ENCODE measurements at regions not wholly inside any gene's neighbourhood (a gene's known extent, or its start where the extent isn't known, plus 50 kb on each side); places are given as distances from the start of the nearest gene placed in this dataset.

DNA sequence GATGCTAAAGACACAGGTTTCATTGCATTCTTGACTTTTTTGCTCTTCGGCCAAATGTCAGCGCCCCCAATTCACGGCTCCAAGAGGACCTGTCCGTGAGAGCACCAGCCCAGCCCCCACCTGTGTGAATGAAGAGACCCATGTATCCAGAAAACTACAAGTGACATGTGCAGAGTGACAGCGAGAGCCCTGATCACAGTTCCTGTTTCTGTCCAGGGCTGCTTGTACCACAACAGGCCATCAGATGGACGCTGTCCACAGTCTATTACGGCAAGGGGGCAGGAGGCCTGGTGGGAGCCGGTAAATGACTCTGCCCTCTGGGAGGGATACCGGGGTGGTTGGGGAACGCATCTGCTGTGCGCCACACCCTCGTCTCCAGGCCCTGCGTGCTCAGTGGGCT lies 520.9 kb upstream of the ID2 start:
- Histone ChIP-seq H3K4me3 (no peak overlapping the region), H3K27me3 (no peaks in the 10 kb centered on the region), H3K4me1 (no peaks in the 10 kb centered on the region), H3K27ac (no peak overlapping the region), H3K9me3 (no peaks in the 10 kb centered on the region), H3K36me3 (no peaks in the 10 kb centered on the region)
- in situ Hi-C loops (cut with MboI; ENCODE audit: low sequenced_read_pairs in 4 of 4) (no loop called here), intact Hi-C loops (cut with DNase I; ENCODE audit: low total_unique reads) (no loop called here)
- ATAC-seq (no peak), DNase-seq (no peak)
- TF ChIP-seq, protein P1, sequence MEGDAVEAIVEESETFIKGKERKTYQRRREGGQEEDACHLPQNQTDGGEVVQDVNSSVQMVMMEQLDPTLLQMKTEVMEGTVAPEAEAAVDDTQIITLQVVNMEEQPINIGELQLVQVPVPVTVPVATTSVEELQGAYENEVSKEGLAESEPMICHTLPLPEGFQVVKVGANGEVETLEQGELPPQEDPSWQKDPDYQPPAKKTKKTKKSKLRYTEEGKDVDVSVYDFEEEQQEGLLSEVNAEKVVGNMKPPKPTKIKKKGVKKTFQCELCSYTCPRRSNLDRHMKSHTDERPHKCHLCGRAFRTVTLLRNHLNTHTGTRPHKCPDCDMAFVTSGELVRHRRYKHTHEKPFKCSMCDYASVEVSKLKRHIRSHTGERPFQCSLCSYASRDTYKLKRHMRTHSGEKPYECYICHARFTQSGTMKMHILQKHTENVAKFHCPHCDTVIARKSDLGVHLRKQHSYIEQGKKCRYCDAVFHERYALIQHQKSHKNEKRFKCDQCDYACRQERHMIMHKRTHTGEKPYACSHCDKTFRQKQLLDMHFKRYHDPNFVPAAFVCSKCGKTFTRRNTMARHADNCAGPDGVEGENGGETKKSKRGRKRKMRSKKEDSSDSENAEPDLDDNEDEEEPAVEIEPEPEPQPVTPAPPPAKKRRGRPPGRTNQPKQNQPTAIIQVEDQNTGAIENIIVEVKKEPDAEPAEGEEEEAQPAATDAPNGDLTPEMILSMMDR (IDR thresholded peaks at IDR 0.05 in 4 of 5, conservative IDR thresholded peaks at IDR 0.05 in 1 of 5), result no peak
- TF ChIP-seq POLR2A (IDR thresholded peaks at IDR 0.05), result no peak

DNA sequence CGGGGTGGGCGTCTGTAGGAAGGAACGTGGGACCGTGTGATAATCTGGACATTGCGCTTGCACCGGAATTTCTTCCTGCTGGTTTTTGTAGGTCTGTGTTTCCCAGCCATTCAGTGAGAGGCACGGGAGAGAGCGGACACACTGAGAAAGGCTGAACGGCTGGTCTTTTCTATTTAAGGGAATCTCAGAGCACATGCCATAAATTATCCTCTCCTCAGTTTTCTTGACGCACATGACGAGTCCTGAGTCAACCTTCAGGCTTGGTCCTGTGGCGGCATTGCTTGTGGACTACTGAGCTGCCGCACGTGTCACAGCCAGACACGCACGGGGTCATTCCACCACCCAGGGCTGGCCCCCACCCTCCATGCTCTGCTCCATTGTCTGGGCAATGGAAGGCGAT lies 519.3 kb upstream of the ID2 start:
- Histone ChIP-seq H3K4me1 (no peaks in the 10 kb centered on the region), H3K27me3 (no peaks in the 10 kb centered on the region), H3K27ac (no peak overlapping the region), H3K36me3 (no peaks in the 10 kb centered on the region), H3K9me3 (no peaks in the 10 kb centered on the region), H3K4me3 (no peak overlapping the region)
- in situ Hi-C loops (cut with MboI; ENCODE audit: low sequenced_read_pairs in 4 of 4) (no loop called here), intact Hi-C loops (cut with DNase I; ENCODE audit: low total_unique reads) (no loop called here)
- ATAC-seq (no peak), DNase-seq (no peak)
- TF ChIP-seq, protein P1 (IDR thresholded peaks at IDR 0.05 in 4 of 5, conservative IDR thresholded peaks at IDR 0.05 in 1 of 5), result no peak
- no peak for TF ChIP-seq POLR2A (IDR thresholded peaks at IDR 0.05)

DNA sequence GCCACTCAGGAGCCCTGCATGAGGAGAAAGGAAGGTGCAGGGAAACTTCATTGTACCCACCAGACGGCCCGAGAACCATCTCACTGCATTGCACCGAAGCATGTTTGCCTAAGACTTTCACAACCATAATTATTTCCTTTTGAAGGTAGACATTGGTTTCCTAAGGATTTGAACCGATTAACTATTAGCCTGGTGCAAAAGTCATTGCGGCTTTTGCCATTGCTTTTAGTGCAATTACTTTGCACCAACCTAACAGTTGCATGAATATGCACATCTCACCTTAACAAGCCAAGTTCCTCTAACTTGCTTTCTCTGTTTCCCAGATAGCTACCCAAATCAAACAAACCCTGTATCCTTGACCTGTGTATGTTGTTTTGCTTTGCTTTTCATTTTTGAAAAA lies 516.3 kb upstream of the ID2 start:
- Histone ChIP-seq H3K9me3 (no peaks in the 10 kb centered on the region), H3K4me1 (no peaks in the 10 kb centered on the region), H3K4me3 (no peak overlapping the region), H3K27ac (no peak overlapping the region), H3K27me3 (no peaks in the 10 kb centered on the region), H3K36me3 (no peaks in the 10 kb centered on the region)
- ATAC-seq (no peak), DNase-seq (no peak)
- intact Hi-C loops (cut with DNase I; ENCODE audit: low total_unique reads), result no loop called here
- TF ChIP-seq POLR2A (IDR thresholded peaks at IDR 0.05), result no peak
- TF ChIP-seq, protein P1 (IDR thresholded peaks at IDR 0.05 in 4 of 5, conservative IDR thresholded peaks at IDR 0.05 in 1 of 5), result no peak
- in situ Hi-C loops (cut with MboI; ENCODE audit: low sequenced_read_pairs in 4 of 4), result no loop called here

DNA sequence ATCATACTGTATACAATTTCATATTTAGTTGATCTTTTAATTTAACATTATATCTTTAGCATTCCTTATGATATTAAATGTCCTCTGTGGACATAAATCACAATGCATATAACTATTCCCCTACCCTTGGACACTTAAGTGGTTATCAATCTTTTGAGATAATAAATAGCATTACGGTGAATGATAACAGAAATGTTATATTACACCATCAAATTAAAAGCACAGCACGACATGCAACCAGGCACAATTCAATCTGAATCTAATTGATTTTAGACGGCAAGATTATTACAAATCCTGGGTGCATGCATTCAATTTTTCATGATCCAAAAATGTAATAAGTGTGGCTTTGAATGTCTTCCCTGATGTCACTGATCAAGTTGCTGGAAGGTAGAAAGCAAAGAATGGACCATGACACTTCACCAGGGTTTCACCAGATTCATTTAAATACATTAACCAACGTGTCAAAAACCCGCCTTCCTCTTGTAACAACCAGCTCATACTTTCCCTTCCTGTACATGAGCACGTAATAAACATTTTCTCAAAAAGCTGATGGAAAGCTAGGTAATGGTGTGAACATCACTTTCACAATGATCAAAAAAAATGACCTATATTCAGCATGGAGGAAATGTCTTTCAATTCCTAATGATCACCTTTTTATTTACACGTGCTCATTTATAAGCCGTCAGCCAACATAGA lies 513.7 kb upstream of the ID2 start:
- ATAC-seq, result no peak
- Histone ChIP-seq H3K27me3 (no peaks in the 10 kb centered on the region), H3K4me3 (no peak overlapping the region), H3K9me3 (no peaks in the 10 kb centered on the region), H3K27ac (no peak overlapping the region), H3K4me1 (no peaks in the 10 kb centered on the region), H3K36me3 (no peaks in the 10 kb centered on the region)
- in situ Hi-C loops (cut with MboI; ENCODE audit: low sequenced_read_pairs in 4 of 4) (no loop called here), intact Hi-C loops (cut with DNase I; ENCODE audit: low total_unique reads) (no loop called here)
- DNase-seq, result no peak
- TF ChIP-seq POLR2A (IDR thresholded peaks at IDR 0.05), result no peak

DNA sequence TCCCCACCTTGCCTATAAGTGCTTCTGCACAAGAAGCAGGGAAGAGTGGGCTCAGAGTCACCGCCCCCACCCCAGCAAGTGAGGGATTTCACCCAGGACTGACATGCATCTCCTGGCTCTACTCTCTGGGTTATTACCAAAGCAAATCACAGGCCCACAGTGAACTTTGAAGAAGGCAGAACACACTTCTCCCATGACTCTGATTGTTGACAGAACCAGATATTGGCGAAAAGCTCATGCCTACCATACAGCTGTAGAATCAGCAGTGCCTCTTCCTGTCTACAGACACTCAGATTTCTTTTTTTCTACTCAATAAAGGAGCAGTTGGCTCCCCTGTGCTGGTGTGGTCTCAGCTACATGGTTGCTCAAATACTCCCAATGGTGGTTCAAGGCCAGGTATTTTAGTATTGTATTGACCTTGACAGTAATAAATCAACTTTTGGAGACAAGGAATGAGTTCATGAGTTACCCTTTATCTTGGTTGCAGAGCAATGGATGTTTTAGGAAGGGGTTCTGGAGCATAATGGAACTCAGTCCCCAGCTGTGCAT lies 512.9 kb upstream of the ID2 start:
- H3K4me3 ChIP-seq, result no peak overlapping the region
- no peaks in the 10 kb centered on the region for H3K36me3 ChIP-seq
- no peaks in the 10 kb centered on the region for H3K27me3 ChIP-seq
- DNase-seq (no peak), ATAC-seq (no peak)
- intact Hi-C loops (cut with DNase I; ENCODE audit: low total_unique reads), result no loop called here
- H3K27ac ChIP-seq, result no peak overlapping the region
- in situ Hi-C loops (cut with MboI; ENCODE audit: low sequenced_read_pairs in 4 of 4), result no loop called here
- no peaks in the 10 kb centered on the region for H3K4me1 ChIP-seq
- TF ChIP-seq POLR2A (IDR thresholded peaks at IDR 0.05), result no peak
- TF ChIP-seq, protein P1 (IDR thresholded peaks at IDR 0.05 in 4 of 5, conservative IDR thresholded peaks at IDR 0.05 in 1 of 5), result no peak
- H3K9me3 ChIP-seq, result no peaks in the 10 kb centered on the region
